HepG2 (cell line): ENCODE measurements at regions not wholly inside any gene's neighbourhood (a gene's known extent, or its start where the extent isn't known, plus 50 kb on each side); places are given as distances from the start of the nearest gene placed in this dataset.

Experiments
- AHDC1 ChIP-seq: sonication (generic); formaldehyde crosslinking; IDR thresholded peaks from 2 replicates; pipeline ENCODE4 v1.5.1; 2020; ENCODE audit warnings: mild to moderate bottlenecking, missing genetic modification reagents, borderline replicate concordance
- CBX5 ChIP-seq: sonication (generic); formaldehyde crosslinking; IDR thresholded peaks from 2 replicates; pipeline ENCODE4 v1.4.0; 2020; ENCODE audit warnings: missing genetic modification reagents, borderline replicate concordance
- FOSL1 ChIP-seq: sonication (generic); formaldehyde crosslinking; IDR thresholded peaks from 2 replicates; pipeline ENCODE4 v1.9.0; 2021; ENCODE audit warnings: missing genetic modification reagents, borderline replicate concordance
- HNF4A ChIP-seq: sonication (generic); formaldehyde crosslinking; IDR thresholded peaks from 2 replicates; pipeline ENCODE4 v1.4.0; 2020; ENCODE audit warnings: missing genetic modification reagents
- ISL2 ChIP-seq: sonication (generic); formaldehyde crosslinking; IDR thresholded peaks from 2 replicates; pipeline ENCODE4 v1.5.0; 2020; ENCODE audit warnings: missing genetic modification reagents
- MBD4 ChIP-seq: IDR thresholded peaks from 2 replicates; pipeline ENCODE4 v1.6.1; 2012; ENCODE audit warnings: low read length, inconsistent platforms, borderline replicate concordance
- MED8 ChIP-seq: sonication (generic); formaldehyde crosslinking; IDR thresholded peaks from 2 replicates; pipeline ENCODE4 v1.8.1; 2023; ENCODE audit warnings: mild to moderate bottlenecking, missing genetic modification reagents; ENCODE audit not compliant: insufficient replicate concordance
- MYC ChIP-seq: sonication (generic); formaldehyde crosslinking; IDR thresholded peaks from 2 replicates; pipeline ENCODE4 v1.9.0; 2021; ENCODE audit warnings: missing genetic modification reagents, borderline replicate concordance
- NAIF1 ChIP-seq: sonication (generic); formaldehyde crosslinking; IDR thresholded peaks from 2 replicates; pipeline ENCODE4 v1.5.0; 2020; ENCODE audit warnings: mild to moderate bottlenecking, missing genetic modification reagents, borderline replicate concordance
- NR2F6 ChIP-seq, 2 experiments: IDR thresholded peaks; 2 replicates each; pipeline ENCODE4 v1.6.1; 2016; ENCODE audit warnings: antibody characterized with exemption in 1 of 2, mild to moderate bottlenecking in 1 of 2
- RCOR2 ChIP-seq: IDR thresholded peaks from 2 replicates; pipeline ENCODE4 v1.6.1; 2016; ENCODE audit warnings: missing biosample characterization, missing genetic modification reagents
- RFXANK ChIP-seq: IDR thresholded peaks from 2 replicates; pipeline ENCODE4 v1.6.1; 2016
- RXRA ChIP-seq: sonication (generic); formaldehyde crosslinking; IDR thresholded peaks from 2 replicates; pipeline ENCODE4 v1.5.1; 2020; ENCODE audit warnings: missing genetic modification reagents
- SMAD9 ChIP-seq: sonication (generic); formaldehyde crosslinking; IDR thresholded peaks from 2 replicates; pipeline ENCODE4 v1.5.1; 2020; ENCODE audit warnings: mild to moderate bottlenecking, missing genetic modification reagents
- TSC22D2 ChIP-seq: sonication (generic); formaldehyde crosslinking; IDR thresholded peaks from 2 replicates; pipeline ENCODE4 v1.5.1; 2020; ENCODE audit warnings: missing genetic modification reagents, mild to moderate bottlenecking, borderline replicate concordance
- ZBED4 ChIP-seq: sonication (generic); formaldehyde crosslinking; IDR thresholded peaks from 2 replicates; pipeline ENCODE4 v1.4.0; 2020; ENCODE audit warnings: missing genetic modification reagents, borderline replicate concordance
- ZMYM4 ChIP-seq: sonication (generic); formaldehyde crosslinking; IDR thresholded peaks from 2 replicates; pipeline ENCODE4 v1.8.1; 2023; ENCODE audit warnings: mild to moderate bottlenecking, missing genetic modification reagents
- ZNF503 ChIP-seq: sonication (generic); formaldehyde crosslinking; IDR thresholded peaks from 2 replicates; pipeline ENCODE4 v1.4.0; 2020; ENCODE audit warnings: missing genetic modification reagents

DNA sequence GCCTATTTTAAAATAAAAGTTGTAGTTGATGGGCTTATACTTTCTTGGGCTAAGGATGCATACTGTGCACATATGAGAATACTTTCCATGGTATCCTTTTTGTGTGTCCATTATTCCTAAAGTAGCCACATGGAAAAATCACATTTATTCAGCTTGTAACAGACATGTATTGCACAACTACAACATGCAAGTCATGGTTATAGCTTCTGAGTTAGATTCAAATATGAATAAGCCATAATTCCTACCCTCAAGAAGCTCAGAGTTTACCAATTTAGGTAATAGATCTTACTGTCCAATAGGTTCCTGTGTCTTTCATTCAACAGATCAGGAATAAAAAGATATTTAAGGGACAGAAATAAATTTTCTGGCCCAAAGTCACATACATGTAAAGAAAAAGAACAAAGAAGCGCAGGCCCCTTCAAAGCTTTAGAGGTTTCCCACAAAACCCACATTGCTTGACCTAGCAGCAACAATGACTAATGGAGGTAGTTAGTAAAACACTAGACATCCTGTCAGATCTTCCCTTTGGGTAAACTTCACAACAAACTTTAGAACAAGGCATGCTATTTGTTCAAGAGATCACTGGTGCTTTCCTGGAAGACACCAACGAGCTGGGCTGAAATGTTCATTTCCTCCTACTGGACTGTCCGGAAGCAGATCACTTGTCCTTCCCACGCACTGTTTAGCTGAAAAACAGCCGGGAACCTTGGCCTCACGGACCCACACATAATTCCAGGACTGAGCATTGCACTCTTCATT, 78.4 kb upstream of the ITGA1 start (continued):
- TF ChIP-seq ZNF503 (peak; percentile 13; the same call in 1 of the 2 replicates), RCOR2 (CRISPR knock-in tag) (0 out of 2 replicates have a peak, but pooled peaks have one; percentile 67), HNF4A (peak; percentile 52), AHDC1 (CRISPR knock-in tag) (peak; percentile 92), MBD4 (peak; percentile 38; the same call in 1 of the 2 replicates), SMAD9 (CRISPR knock-in tag) (no peak), ISL2 (CRISPR knock-in tag) (peak; percentile 72; the same call in 1 of the 2 replicates), ZBED4 (CRISPR knock-in tag) (peak; percentile 25; the same call in 1 of the 2 replicates), TSC22D2 (CRISPR knock-in tag) (peak; percentile 44; the same call in 1 of the 2 replicates), MYC (CRISPR knock-in tag) (no peak), NAIF1 (CRISPR knock-in tag) (no peak), NR2F6 (IDR thresholded peaks at IDR 0.05) (peak; percentile 79), NR2F6 (CRISPR knock-in tag; IDR thresholded peaks at IDR 0.05) (peak; percentile 81), ZMYM4 (CRISPR knock-in tag) (0 out of 2 replicates have a peak, but pooled peaks have one; percentile 47), CBX5 (peak; percentile 87; the same call in 1 of the 2 replicates), MED8 (no peak), FOSL1 (0 out of 2 replicates have a peak, but pooled peaks have one; percentile 26), RXRA (peak; percentile 64; the same call in 1 of the 2 replicates), RFXANK (CRISPR knock-in tag) (no peak)
